ENCODE measurements at regions not wholly inside any gene's neighbourhood (a gene's known extent, or its start where the extent isn't known, plus 50 kb on each side); places are given as distances from the start of the nearest gene placed in this dataset.

DNA sequence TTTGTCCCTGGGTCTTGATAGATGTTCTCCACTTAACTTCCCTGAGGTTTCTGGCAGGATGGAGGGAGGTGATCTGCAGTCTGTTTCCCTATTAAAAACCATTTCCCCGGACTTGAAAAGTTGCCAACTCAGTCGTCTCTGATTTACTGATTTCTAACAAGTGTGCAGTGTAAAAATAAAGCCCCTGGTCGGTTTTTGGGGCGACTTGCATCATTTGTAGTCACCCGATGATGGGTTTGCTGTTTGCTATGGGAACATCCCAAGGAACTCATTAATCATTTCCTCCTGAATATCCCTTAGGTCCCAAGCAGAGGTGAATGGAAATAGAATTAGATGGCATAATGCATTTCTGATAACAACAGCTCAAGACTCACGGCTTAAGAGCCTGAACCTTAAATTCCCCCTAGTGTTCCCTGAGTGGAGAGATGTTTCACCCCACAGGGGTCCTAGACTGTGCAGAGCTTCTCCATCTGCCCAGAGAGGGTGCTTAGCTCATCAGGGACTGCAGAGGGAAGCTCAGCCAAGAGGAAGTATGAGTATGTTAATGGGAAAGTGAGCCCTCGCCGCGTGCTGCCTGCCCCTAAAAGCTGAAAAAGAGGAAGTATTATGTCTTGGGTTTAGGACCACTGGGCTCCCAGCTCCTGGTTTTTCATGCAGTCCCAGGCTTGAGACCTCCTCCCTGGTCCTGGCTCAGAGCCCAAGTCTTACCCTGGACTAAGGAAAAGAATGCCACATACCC is 115.1 kb upstream of the DAP start:
- CTCF ChIA-PET = no interaction called here
- no peak for DNase-seq (ENCODE audit: low spot score)
- H3K27ac ChIP-seq (ENCODE audit: low read depth, low read length, poor library complexity, severe bottlenecking) = no peak overlapping the region
- H3K36me3 ChIP-seq (ENCODE audit: insufficient read depth, low read length, poor library complexity, severe bottlenecking) = no peaks in the 10 kb centered on the region
- TF ChIP-seq CTCF (conservative IDR thresholded peaks at IDR 0.05; ENCODE audit: low read depth, low read length) = no peak
- no peak for TF ChIP-seq EZH2 (IDR thresholded peaks at IDR 0.05; ENCODE audit: borderline replicate concordance, low read depth, low read length, poor library complexity, severe bottlenecking)
- no peaks in the 10 kb centered on the region for H3K9me3 ChIP-seq (ENCODE audit: low read depth, low read length, poor library complexity, severe bottlenecking)
- no peaks in the 10 kb centered on the region for H3K4me1 ChIP-seq (ENCODE audit: insufficient read depth, low read length, poor library complexity, severe bottlenecking)
- intact Hi-C loops (cut with micrococcal nuclease; ENCODE audit: unreplicated experiment) = no loop called here
- POLR2A ChIA-PET (ENCODE audit: low non-redundant PET) = no interaction called here
- H3K4me3 ChIP-seq (ENCODE audit: low read depth, low read length, poor library complexity, severe bottlenecking) = no peak overlapping the region
- peaks cover 2% of the 10 kb centered on the region for H3K27me3 ChIP-seq (replicated peaks; ENCODE audit: insufficient read depth, low read depth, low read length, poor library complexity)
- BruUV-seq (replicated peaks) = no TSS peak

- Histone ChIP-seq H3K27me3 (replicated peaks; ENCODE audit: insufficient read depth, low read depth, low read length, poor library complexity) (peaks cover 7% of the 10 kb centered on the region), H3K9me3 (ENCODE audit: low read depth, low read length, poor library complexity, severe bottlenecking) (no peaks in the 10 kb centered on the region), H3K27ac (ENCODE audit: low read depth, low read length, poor library complexity, severe bottlenecking) (no peak overlapping the region), H3K36me3 (ENCODE audit: insufficient read depth, low read length, poor library complexity, severe bottlenecking) (no peaks in the 10 kb centered on the region), H3K4me3 (ENCODE audit: low read depth, low read length, poor library complexity, severe bottlenecking) (no peak overlapping the region), H3K4me1 (ENCODE audit: insufficient read depth, low read length, poor library complexity, severe bottlenecking) (no peaks in the 10 kb centered on the region)
- CTCF ChIA-PET = interaction anchor here (1.1 kb wide), 1 partner anchor 11 kb away, joined by 3 read pairs; no protein-coding TSS in a partner anchor
- POLR2A ChIA-PET (ENCODE audit: low non-redundant PET) = no interaction called here
- intact Hi-C loops (cut with micrococcal nuclease; ENCODE audit: unreplicated experiment) = no loop called here
- no peak for DNase-seq (ENCODE audit: low spot score)
- TF ChIP-seq EZH2 (IDR thresholded peaks at IDR 0.05; ENCODE audit: borderline replicate concordance, low read depth, low read length, poor library complexity, severe bottlenecking) (no peak), CTCF (conservative IDR thresholded peaks at IDR 0.05; ENCODE audit: low read depth, low read length) (no peak)
- BruUV-seq (replicated peaks) = no TSS peak
Observed at GRCh38 chr5:10875201-10875768, 114.3 kb upstream of the DAP start.

- peaks cover 7% of the 10 kb centered on the region for H3K27me3 ChIP-seq (replicated peaks; ENCODE audit: insufficient read depth, low read depth, low read length, poor library complexity)
- no peak overlapping the region for H3K4me3 ChIP-seq (ENCODE audit: low read depth, low read length, poor library complexity, severe bottlenecking)
- ChIA-PET CTCF (interaction anchor here (1.1 kb wide), 1 partner anchor 10 kb away, joined by 3 read pairs; no protein-coding TSS in a partner anchor), POLR2A (ENCODE audit: low non-redundant PET) (no interaction called here)
- no peak for DNase-seq (ENCODE audit: low spot score)
- H3K27ac ChIP-seq (ENCODE audit: low read depth, low read length, poor library complexity, severe bottlenecking) = no peak overlapping the region
- H3K4me1 ChIP-seq (ENCODE audit: insufficient read depth, low read length, poor library complexity, severe bottlenecking) = no peaks in the 10 kb centered on the region
- no peaks in the 10 kb centered on the region for H3K9me3 ChIP-seq (ENCODE audit: low read depth, low read length, poor library complexity, severe bottlenecking)
- H3K36me3 ChIP-seq (ENCODE audit: insufficient read depth, low read length, poor library complexity, severe bottlenecking) = no peaks in the 10 kb centered on the region
- intact Hi-C loops (cut with micrococcal nuclease; ENCODE audit: unreplicated experiment) = no loop called here
- no peak for TF ChIP-seq EZH2 (IDR thresholded peaks at IDR 0.05; ENCODE audit: borderline replicate concordance, low read depth, low read length, poor library complexity, severe bottlenecking)
- no TSS peak for BruUV-seq (replicated peaks)
Observed at GRCh38 chr5:10874541-10874940, 113.5 kb upstream of the DAP start.
